NCI-H510A treated with DMSO at 0.1 percent for 48 hours (cell line): ENCODE measurements at regions not wholly inside any gene's neighbourhood (a gene's known extent, or its start where the extent isn't known, plus 50 kb on each side); places are given as distances from the start of the nearest gene placed in this dataset.
"Not testable (repeated sequence)": the region's sequence is repeated elsewhere in the genome, so short reads cannot be mapped to it uniquely, and the experiment has no call there.

Experiments
- DNase-seq: peaks from one replicate; lab custom pipeline; 2025; lab: John Stamatoyannopoulos, UW

DNA sequence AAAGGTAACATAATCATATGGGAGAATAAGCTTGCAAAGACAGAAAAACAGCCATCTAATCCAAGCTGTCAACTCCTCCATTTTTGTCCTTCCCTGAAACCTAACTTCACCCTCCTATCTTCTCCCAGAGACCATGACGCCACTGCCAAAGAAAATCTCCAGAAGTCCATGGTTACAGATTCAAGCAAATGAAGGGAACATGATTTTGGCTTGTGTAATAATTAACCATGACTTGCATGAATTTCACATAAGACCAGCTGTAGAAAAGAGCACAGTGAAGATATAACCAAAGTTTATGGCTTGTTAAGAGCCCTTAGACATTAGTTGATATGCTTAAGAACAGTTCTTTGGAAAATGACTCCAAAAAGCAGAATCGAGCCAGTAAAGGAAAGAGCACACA, 342.1 kb upstream of the NRSN1 start:
- no peak for DNase-seq

DNA sequence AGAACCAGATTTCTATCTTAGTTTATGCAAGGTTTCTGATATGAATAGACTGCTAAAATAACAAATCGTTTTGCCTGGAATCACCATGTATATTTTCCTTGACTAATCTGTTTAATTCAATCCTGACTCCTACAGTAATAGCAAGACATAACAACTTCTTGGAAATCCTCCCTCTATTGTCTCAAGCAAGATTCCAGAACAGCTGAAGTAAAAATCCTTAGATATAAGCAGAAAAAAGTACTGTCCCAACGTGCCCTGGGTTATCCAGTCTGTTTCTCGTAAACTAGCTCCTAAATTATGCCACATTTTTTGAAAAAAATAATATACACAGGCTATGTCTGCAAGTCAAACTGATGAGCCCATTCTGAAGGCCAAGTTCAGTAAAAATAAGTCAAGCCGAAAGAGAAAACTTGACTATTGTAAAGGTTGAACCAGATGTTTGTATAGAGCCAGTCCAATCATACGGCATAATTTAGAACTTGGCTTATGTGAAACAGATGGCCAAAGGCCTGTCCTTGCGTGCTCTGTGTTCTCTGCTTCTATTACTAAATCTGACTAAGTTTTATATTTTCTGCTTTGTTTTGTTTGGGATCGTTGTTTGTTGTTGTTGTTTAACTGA, 341.6 kb upstream of the NRSN1 start:
- no peak for DNase-seq

DNA sequence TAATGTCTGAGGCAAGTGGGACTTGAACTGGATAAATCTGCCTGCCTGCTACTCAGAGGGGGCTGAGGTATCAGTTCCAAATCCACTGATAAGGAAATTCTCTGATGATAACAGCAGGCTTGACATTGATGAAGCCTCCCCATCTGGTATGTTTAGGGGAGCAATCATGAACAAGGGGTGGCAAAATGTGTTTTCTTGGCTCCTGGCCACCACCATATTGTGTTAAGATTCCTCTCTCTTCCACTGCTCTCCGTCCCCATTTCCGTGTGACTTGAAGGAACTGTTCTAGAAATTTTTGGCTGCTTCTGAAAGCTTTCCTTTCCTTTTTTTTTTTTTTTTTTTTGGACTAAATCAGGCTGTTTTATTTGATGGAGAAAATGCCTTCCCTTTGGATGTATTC, 335.3 kb upstream of the NRSN1 start:
- DNase-seq, result no peak

DNA sequence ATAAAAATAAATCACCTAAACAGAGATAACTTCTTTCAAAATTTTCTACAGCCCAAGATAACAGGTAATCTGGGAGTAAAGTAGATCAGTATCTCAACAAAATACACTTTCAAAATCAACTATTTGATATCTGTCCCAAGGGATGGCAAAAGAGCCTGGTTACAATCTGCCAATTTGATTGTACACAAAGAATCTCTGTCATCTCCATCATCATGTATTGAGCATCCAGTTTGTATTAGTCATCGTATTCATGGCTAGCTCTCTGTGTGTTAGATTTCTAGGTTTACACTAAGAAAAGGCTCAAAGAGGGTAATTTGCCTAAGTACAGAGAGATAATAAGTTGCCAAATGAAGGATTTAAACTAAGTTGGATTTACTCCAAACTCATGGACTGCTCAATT, 329.0 kb upstream of the NRSN1 start:
- DNase-seq, result no peak

DNA sequence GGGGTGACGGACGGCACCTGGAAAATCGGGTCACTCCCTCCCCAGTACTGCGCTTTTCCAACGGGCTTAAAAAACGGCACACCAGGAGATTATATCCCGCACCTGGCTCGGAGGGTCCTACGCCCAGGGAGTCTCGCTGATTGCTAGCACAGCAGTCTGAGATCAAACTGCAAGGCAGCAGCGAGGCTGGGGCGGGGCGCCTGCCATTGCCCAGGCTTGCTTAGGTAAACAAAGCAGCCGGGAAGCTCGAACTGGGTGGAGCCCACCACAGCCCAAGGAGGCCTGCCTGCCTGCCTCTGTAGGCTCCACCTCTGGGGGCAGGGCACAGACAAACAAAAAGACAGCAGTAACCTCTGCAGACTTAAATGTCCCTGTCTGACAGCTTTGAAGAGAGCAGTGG, 321.7 kb upstream of the NRSN1 start:
- not testable (repeated sequence) for DNase-seq

DNA sequence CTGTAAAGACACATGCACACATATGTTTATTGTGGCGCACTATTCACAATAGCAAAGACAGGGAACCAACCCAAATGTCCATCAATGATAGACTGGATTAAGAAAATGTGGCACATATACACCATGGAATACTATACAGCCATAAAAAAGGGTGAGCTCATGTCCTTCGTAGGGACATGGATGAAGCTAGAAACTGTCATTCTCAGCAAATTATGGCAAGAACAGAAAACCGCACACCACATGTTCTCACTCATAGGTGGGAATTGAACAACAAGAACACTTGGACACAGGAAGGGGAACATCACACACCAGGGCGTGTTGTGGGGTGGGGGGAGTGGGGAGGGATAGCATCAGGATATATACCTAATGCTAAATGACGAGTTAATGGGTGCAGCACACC, 304.9 kb upstream of the NRSN1 start:
- DNase-seq, result not testable (repeated sequence)

DNA sequence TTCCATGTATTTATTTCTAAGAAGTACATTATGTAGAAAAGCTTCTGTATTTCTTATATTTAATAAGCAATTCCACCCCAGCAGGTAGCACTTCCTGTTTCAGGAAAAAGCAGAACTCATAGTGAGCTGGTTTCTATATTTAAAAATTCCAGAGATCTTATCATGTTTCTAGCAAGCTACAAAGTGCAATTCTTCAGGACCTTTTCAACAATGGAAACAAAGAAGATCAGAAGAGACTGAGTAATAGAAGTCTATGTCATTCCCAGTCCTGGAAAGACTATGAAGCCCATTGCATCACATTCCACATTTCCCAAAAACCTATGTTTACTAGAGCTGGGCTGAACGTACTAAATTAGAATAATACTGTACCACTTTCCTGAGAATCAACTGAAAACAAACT, 302.6 kb upstream of the NRSN1 start:
- no peak for DNase-seq

DNA sequence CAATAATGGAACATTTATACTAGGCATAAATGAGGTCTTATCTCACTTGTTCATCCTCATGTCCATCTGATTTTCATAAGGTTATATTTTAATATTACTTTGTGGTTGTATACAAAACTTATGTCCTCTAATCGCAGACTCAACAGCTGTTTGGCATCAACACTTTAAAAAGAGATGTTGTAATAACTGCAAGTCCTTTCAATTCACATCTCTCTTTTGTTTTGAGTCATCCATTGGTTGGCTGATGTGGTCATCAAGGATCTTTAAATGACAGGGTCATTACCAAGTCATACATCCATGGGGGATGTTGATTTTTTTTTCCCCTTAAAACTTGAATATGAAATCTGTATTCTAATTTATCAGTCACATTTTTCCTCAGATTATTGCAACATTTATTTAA, 299.4 kb upstream of the NRSN1 start:
- DNase-seq, result no peak

DNA sequence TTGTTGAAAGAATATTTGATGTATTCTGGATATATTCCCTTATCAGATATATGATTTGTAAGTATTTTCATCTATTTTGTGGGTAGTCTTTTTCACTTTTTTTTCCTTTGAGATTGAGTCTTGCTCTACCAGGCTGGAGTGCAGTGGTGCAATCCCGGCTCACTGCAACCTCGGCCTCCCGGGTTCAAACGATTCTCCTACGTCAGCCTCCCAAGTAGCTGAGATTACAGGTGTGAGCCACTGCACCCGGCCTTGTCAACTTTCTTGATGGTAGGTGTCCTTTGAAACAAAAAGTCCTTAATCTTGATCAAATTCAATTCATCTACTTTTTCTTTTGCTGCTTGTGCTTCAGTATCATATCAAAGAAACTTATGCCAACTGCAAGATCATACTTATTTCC, 297.2 kb upstream of the NRSN1 start:
- no peak for DNase-seq

DNA sequence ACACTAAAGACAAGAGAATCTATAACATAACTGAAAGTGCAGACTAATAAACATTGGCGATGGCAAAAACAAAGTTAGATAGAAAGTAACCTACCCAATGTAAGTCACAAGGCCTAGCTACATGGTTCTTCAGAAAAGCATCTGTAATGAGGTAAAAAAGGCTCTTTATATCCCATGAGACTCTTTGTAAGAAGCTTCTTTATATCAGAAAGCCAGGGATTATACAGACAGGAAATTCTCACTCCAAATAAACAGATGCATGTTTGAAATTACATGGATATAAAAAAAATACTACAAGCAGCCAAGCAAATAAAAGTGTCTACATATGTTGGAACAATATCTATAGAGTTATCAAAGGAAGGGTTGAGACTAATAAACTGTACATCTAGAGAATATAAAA, 284.9 kb upstream of the NRSN1 start:
- no peak for DNase-seq

DNA sequence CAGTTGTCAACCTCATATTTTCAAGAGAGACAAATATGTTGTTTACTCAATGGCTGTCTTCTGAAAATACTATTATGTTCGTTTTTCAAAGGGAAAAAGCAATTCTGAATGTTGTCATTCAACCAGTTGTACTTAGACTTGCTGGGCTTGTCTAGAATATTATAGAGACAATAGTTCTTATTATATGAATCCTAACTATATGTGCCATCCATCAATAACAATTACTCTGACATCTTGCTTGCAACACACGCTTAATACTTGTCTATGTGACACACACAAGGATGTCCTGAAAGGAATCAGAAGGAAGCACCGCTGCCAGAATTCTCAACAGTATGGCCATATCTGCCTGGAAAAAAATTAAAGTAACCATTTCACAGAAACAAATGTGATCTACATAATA, 283.3 kb upstream of the NRSN1 start:
- DNase-seq, result no peak

DNA sequence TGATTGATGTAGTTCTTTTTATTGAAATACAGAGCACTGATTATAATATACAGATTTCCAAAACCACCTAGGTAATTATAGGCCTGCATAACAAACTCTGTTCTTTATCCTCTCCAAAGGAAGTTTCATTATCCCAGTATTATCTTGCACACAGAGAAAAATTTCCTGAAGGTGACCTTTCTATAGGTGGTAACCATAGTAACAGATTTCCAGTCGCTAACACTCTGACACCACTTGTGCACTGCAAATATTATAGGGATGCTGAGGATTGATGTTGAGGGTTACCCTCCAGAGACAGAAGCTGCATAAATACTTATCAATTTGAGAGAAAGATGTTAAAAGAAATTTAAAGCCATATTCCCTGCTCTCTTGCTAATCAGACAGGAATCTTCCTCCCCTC, 274.5 kb upstream of the NRSN1 start:
- DNase-seq, result no peak

DNA sequence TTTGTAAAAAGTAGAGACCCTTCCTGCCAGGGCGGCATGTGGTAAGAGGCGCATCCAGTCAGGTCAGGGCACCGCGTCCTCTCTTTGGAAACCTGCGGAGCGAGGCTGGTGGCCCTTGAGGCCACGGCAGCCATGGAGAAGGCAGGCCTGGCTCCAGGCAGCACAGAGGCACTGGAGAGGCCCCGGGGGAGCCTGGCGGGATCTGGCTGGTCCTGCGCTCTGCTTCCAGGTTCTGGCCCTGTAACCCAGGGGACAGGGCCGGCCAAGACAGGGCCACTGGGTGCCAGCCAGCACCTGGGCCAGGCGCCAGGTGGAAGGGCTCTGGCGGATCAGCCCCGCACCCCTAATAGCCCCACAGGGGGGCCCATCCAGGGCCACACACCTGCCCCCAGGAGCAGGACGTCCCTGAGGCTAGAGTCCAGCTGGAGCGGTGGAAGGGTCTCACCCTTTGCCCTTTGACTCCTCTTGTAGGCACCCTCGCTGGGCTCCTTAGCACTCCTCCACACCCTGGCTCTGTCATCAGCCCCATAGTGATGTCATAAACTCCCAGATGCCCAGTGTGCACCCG, 272.4 kb upstream of the NRSN1 start:
- not testable (repeated sequence) for DNase-seq

DNA sequence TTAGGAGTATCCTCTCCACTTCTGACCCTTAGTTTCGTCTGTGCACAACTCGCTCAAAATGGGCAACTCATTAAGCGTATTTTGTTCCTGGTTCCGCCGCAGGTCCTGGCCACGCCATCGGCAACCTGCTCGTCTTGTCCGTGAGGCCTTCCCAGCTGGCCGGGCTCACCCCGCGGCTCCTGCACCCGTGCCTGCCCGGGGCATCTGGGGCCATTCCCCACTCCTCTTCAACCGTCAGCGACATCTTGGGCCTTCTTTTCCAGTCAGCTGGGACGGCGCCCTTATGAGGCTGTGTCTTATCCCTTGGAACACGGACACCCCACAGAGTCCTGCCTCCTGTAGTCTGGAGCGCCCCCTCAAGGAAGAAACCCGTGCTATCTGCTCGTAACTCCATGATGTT, 271.9 kb upstream of the NRSN1 start:
- not testable (repeated sequence) for DNase-seq

DNA sequence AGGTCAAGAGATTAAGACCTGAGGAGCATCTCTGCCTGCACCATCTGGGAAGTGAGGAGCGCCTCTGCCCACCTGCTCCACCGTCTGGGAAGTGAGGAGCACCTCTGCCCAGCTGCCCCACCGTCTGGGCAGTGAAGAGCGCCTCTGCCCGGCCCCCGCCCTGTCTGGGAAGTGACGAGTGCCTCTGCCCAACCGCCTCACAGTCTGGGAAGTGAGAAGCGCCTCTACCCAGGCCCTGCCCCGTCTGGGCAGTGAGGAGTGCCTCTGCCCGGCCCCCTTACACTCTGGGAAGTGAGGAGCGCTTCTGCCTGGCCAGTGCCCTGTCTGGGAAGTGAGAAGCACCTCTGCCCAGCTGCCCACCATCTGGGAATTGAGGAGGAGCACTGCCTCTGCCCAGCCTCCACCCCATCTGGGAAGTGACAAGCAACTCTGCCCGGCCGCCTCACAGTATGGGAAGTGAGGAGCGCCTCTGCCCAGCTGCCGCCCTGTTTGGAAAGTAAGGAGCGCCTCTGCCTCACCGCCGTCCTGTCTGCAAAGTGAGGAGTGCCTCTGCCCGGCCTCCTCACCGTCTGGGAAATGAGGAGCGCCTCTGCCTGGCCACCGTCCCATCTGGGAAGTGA, 270.4 kb upstream of the NRSN1 start:
- DNase-seq, result no peak

DNA sequence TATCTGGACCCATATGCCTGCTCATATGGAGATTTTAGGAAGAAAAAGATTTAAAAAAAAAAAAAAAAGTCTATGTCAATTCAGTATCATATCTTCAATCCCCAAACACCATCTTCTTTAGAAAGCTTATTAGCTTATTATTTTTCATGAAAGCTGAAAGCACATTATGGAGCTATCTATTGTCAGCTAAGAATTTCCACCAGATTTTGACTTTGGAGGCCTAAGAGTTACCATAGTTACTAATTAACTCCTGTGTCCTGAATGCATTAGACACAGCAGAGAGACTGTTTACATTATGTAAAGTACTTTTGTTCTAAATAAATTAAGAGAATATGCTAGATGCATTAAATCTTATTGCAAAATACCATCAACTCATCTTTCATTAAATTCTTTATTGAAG, 255.5 kb upstream of the NRSN1 start:
- no peak for DNase-seq

DNA sequence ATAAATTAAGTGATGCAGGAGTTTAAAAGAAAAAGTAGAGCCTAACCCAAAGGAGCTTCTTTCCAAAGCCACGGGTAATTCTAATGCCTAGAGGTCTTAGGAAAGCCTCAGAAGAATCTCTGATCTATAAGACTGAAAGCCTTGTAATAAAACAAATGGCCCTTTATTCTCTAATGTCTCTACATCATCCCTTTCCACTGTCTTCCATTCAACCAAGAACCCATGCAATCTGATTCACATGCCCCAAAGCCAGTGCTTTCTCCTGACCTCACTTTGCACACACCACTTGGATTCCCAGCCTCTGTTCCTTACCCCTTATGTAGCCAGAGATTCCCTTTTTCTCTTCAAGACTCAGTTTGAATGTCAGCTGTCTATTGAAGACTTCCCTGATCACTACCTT, 252.9 kb upstream of the NRSN1 start:
- no peak for DNase-seq

DNA sequence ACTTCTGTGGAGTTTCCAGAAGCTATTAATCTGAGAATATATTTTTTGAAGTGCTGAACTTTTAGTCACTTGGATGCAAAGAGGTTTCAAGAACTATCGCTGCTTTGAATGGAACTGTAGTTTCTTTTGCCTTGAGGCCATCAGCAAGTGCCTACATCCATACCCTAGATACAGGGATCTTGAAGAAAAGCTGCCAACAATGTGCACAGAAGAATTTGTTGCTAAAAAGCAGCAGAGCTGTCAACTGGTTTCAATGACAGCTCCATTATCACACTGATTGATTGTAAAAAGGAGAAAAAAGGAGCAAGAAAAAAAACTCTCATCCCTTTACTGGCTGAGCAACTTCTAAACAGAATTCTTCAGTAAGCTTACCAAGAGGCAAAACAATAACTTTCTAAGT, 251.0 kb upstream of the NRSN1 start:
- no peak for DNase-seq

DNA sequence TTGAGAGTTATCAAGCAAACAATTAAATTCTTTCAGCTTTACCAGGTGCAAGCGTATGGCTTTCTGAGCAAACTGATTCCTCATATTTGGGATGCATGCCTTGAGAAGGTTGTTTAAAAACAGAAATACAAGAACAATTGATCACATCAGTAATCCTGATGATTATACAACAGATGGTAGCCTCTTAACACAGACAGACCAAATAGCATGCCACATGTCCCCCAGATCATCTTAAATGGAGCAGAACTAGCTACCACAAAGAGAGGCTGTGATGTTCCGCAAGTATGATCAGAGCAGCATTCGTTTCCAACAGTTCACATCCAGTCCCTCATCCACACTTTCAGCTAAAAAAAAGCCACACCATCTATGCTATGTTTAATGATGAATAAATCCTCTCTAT, 246.2 kb upstream of the NRSN1 start:
- no peak for DNase-seq

DNA sequence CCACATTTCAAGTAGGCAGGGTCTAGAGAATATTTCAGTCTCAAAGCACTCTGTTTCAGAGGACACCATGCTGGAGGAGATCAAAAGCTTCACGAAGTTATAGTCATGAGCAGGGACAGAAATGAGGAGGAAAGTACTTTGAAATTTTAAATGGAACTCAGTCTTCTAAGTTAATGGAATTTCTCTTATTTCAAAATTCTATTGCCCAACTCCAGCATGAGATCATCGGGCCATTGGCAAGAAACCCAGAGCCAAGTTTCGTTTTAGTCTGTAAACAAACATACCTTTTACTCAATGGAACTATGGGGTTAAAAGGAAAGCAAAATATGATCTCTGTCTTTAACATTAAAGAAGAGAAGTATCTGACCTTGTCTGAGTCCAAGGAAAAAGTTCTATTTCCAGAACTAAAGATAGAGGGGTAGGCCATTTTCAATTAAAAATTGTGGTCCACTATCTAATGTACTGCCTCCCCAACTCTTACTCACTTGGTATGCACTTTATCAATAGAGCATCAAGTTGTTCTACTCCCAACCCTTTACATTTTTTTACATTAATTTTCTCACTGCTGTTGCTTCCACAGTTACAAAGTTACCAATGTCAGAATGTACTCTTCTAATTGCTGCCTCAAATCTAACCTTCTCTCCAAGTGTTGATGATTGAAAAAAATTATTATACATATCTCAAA, 235.3 kb upstream of the NRSN1 start:
- DNase-seq, result no peak

DNA sequence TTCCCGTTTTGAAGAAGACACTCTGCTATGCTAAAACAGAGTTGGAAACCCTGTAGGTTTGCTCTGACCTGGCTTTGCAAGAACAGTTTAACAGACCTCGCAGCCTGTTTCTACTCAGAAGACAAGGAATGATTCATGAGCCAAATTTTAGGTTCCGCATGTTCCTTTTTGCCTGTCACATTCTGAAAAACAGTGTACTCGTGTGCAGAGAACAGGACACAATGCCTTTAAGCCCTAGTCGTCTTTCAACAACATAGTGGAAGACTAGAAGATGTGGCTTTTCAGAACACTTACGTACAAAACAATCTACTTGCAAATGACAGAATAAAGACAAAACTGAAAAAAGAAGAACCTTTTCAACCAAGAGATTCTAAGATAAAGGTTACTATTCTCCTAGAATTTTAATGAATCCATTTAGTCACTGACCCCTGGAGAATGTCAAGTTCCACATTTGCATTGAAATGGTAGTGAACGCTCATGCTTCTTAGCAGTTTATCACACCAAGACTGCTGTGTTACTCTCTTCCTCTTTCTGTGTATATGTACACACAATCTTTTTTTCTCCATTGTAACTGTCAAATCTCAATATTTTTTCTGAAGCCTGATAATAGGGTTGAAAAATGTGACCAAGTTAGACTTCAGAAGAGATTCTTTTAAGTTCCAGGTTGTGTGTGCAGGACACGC, 220.7 kb upstream of the NRSN1 start:
- DNase-seq, result no peak

DNA sequence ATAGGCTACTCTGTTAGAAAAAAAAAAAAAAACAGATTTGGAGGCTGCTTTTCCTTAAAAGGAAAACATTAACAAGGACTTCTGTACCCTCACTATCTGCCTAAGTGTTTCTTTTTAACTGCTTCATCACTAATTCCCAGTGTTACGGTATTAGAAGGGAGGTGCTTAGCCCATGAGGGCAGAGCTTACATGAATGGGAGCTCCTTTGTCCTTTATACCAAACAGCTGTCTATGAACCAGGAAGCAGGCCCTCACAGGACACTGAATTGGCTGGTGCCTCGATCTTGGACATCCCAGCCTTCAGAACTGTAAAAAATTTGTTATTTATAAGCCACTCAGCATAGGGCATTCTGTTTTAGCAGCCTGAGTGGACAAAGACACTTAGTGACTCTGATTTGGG, 215.6 kb upstream of the NRSN1 start:
- no peak for DNase-seq

DNA sequence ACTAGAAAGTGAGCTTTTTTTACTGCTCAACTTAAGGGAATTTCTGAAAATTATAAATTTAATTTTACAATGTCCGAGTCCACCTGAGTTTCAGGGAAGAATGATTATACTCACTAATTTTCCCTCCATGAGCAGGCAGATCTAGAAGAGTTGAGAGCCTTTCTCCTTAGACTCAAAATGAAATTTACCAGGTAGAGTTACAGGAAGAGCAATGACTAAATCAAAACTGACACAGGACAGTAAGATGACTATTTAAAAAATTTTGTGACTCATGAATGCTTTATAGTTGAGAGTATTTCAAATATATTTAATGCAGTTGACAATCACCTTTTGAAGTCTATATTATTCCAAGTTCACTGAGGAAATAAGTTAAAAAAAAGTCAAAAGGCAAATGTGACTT, 198.1 kb upstream of the NRSN1 start:
- no peak for DNase-seq
